ENCODE measurements at regions not wholly inside any gene's neighbourhood (a gene's known extent, or its start where the extent isn't known, plus 50 kb on each side); places are given as distances from the start of the nearest gene placed in this dataset.

DNA sequence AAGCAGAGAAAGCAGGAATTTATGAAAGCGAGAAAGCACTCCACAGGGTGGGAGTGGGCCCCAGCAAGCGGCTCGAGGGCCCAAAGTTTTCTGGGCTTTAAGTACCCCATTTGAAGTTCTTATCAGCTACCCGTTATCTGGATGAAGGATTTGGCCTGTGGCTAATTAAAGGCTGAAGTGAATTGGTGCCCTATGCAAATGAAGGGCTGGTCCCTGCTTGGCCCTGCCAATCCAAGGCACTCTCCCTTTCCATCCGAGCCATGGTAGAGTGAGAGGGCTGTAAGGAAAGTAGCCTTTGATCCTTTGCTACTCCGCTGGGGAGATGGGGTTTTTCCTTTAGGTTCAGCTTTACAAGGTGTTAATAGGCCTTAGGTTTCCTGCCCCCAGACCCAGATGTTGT is 469.3 kb upstream of the CFAP20DC start:
- TF ChIP-seq CTCF (IDR thresholded peaks at IDR 0.05): no peak
- no peak for TF ChIP-seq POLR2AphosphoS5 (IDR thresholded peaks at IDR 0.05)
- no peak for TF ChIP-seq EP300 (IDR thresholded peaks at IDR 0.05)
- no peak for TF ChIP-seq POLR2A (IDR thresholded peaks at IDR 0.05)
